GM12864 (cell line): ENCODE measurements at regions not wholly inside any gene's neighbourhood (a gene's known extent, or its start where the extent isn't known, plus 50 kb on each side); places are given as distances from the start of the nearest gene placed in this dataset.

Experiments
- DNase-seq: peaks from one replicate; pipeline ENCODE4 v3.0.0-alpha.2; 2011; ENCODE audit warnings: low read depth
- H3K4me3 ChIP-seq: 2 replicates; pipeline ENCODE4 v1.5.1; 2011; ENCODE audit warnings: mild to moderate bottlenecking, low read depth, low read length, control low read depth
- TF ChIP-seq, protein P1 (sequence below): IDR thresholded peaks from 2 replicates; pipeline ENCODE4 v1.5.1; 2011; ENCODE audit warnings: low read depth, mild to moderate bottlenecking, moderate library complexity, low read length, control low read depth, inconsistent platforms; ENCODE audit errors: missing control alignments

DNA sequence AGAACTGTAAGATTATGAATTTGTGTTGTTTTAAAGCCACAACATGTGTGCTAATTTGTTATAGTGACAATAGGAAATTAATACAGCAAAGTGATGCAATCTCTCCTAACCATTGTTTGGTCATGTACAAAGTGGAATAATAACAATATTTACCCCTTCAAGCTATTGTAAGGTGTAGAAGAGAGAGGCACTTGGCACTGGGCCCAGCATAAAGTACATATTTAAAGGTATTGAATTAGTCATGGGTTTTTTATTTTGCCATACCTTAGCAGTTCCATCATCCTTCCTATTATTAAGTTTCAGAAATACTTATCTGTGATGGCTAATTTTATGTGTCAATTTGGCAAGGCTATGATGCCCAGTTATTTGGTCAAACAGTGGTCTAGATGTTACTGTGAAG is 322.4 kb upstream of the TSHZ2 start:
- TF ChIP-seq, protein P1, sequence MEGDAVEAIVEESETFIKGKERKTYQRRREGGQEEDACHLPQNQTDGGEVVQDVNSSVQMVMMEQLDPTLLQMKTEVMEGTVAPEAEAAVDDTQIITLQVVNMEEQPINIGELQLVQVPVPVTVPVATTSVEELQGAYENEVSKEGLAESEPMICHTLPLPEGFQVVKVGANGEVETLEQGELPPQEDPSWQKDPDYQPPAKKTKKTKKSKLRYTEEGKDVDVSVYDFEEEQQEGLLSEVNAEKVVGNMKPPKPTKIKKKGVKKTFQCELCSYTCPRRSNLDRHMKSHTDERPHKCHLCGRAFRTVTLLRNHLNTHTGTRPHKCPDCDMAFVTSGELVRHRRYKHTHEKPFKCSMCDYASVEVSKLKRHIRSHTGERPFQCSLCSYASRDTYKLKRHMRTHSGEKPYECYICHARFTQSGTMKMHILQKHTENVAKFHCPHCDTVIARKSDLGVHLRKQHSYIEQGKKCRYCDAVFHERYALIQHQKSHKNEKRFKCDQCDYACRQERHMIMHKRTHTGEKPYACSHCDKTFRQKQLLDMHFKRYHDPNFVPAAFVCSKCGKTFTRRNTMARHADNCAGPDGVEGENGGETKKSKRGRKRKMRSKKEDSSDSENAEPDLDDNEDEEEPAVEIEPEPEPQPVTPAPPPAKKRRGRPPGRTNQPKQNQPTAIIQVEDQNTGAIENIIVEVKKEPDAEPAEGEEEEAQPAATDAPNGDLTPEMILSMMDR, result no peak
- DNase-seq, result no peak
- H3K4me3 ChIP-seq, result no peak overlapping the region

DNA sequence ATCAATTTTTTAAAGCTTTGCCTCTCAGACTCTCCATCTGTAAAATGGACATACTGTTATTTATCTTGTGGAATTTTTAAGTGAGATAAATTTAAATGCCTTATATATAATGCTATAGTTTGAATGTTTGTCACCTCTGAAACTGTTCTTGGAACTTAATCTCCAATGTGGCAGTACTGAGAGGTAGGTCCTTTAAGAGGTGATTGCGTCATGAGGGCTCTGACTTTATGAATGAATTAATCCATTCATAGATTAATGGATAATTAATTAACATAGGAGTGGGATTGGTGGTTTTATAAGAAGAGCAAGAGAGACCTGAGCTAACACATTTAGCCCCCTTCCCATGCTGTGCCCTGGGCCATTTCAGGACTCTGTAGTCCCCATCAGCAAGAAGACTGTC is 326.3 kb upstream of the TSHZ2 start:
- no peak for DNase-seq
- TF ChIP-seq, protein P1, result no peak
- no peak overlapping the region for H3K4me3 ChIP-seq

DNA sequence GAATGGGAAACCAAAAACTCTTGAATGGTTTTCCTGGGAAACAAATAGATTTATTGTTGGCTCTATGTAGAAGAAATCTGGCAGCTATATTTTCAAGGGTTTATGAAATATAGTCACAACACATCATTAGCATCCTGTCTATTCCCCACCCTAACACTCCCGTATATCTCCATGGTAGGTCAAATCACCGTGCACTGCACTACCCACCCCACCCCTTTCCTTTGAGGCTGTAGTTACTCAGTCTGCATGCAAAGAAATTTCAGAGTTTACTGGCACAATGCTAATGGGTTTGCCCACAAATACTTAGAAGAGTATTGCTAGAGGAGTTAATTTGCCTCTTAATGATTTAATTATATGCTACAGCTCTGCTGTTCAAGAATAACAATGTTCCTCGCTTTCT is 329.1 kb upstream of the TSHZ2 start:
- TF ChIP-seq, protein P1, result no peak
- DNase-seq, result no peak
- no peak overlapping the region for H3K4me3 ChIP-seq

DNA sequence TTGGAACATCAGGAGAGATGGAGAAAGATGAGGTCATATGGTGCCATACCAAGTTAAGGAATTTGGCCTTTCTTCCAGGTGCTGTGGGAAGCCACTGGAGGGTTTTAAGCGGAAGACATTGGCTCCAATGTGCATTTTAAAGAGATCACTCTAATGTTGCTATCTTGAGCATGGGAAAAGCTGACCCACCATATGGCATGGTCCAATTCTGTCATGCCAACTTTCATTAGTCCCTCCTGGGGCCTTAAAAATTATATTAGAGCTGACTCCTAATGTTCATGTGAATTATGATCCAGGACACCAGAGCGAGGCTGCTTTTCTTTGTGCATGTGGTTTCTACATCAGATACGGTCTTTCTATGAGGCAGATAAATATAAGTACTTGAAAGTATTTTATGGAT is 335.0 kb upstream of the TSHZ2 start:
- no peak overlapping the region for H3K4me3 ChIP-seq
- DNase-seq, result no peak
- TF ChIP-seq, protein P1, result no peak

DNA sequence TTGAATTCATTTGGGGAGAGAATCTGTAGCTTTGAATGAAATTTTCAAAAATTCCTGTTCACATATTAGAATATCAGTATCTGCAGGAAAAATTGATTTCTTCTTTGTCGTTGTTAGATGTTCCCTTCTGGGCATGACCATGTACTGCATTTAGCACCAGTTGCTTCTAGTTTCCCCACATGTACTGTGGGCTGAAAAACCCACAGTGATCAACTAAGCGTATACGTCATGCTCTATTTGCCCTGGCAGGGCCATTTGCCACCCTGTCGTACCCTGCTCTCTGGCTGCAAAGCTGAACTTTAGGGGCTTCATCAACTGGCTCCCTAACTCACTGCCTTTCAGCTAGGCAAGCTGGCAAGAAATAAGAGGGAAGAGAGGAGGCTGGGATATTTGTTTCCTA is 340.7 kb upstream of the TSHZ2 start:
- TF ChIP-seq, protein P1, result no peak
- DNase-seq, result no peak
- no peak overlapping the region for H3K4me3 ChIP-seq

DNA sequence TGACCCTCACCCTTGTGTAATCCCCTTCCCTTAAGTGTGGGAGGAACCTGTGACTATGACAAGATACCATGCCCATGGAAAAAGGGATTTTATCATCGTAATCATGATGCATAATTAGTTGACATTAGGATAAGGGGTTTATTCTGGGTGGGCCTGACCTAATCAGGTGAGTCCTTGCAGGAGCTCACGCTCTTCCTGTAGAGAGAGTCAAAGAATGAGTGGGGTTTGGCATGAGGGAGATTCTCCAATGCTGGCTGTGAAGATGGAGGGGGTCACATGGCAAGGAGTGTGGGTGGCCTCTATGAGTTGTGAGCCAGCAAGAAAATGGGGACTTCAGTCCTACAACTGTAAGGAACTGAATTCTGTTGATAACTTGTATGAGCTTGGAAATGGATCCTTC is 342.0 kb upstream of the TSHZ2 start:
- DNase-seq, result no peak
- no peak overlapping the region for H3K4me3 ChIP-seq
- TF ChIP-seq, protein P1, result no peak

DNA sequence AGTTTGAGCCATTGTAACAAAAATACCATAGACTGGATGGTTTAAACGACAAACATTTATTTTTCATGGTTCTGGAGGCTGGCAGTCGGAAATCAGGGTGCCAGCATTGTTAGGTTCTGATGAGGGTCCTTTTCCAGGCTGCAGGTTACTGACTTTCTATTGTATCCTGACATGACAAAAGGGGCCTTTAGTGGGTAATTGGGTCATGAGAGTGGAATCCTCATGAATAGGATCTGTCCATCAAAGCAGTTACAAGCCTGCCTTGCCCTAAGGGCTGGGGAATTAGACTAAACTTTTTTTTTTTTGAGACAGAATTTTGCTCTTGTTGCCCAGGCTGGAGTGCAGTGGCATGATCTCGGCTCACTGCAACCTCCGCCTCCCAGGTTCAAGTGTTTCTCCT is 347.9 kb upstream of the TSHZ2 start:
- no peak overlapping the region for H3K4me3 ChIP-seq
- DNase-seq, result no peak
- TF ChIP-seq, protein P1, result no peak
